H1 (cell line): ENCODE measurements at regions not wholly inside any gene's neighbourhood (a gene's known extent, or its start where the extent isn't known, plus 50 kb on each side); places are given as distances from the start of the nearest gene placed in this dataset.
A peak's percentile ranks its signal among the peaks of the same experiment; 100 is the strongest.

ENCODE experiments used
- CTCF ChIA-PET: fragments of 300-600 bp; sonication (Branson Sonifier 250); formaldehyde crosslinking; loops from one replicate; lab custom pipeline; 2021; ENCODE audit not compliant: partially characterized antibody; lab: Charles Lee
- POLR2A ChIA-PET: fragments of 300-600 bp; sonication (Branson Sonifier 250); formaldehyde crosslinking; loops from one replicate; lab custom pipeline; 2021; ENCODE audit warnings: inconsistent platforms; ENCODE audit not compliant: partially characterized antibody; lab: Charles Lee
- DNase-seq, 2 experiments: peaks; one replicate each; pipeline versions ENCODE4 v3.0.0 to v3.0.0-alpha.2; 2010 to 2022; ENCODE audit warnings: low spot score in 2 of 2, low read depth in 1 of 2, mixed read lengths in 1 of 2
- FAIRE-seq: peaks from 2 replicates; lab custom pipeline; 2011; peaks lifted over from hg19 to GRCh38; lab: Jason Lieb, UNC
- H2AFZ ChIP-seq: 2 replicates; pipeline ENCODE4 v1.8.1; 2012; ENCODE audit warnings: low read length, inconsistent platforms
- H2AK5ac ChIP-seq: 2 replicates; pipeline ENCODE4 v1.6.1; 2013; ENCODE audit warnings: low read depth, low read length
- H2BK120ac ChIP-seq: replicated peaks from 2 replicates; pipeline ENCODE3; 2013; ENCODE audit warnings: low read depth, low read length, inconsistent platforms
- H2BK12ac ChIP-seq: 2 replicates; pipeline ENCODE4 v1.6.1; 2013; ENCODE audit warnings: low read depth, low read length
- H2BK15ac ChIP-seq: 2 replicates; pipeline ENCODE4 v1.6.1; 2013; ENCODE audit warnings: low read length
- H2BK20ac ChIP-seq: 2 replicates; pipeline ENCODE4 v1.6.1; 2013; ENCODE audit warnings: low read length
- H2BK5ac ChIP-seq: 2 replicates; pipeline ENCODE4 v1.6.1; 2013; ENCODE audit warnings: low read depth, low read length
- H3K14ac ChIP-seq: 2 replicates; pipeline ENCODE4 v1.6.1; 2013; ENCODE audit warnings: inconsistent platforms; ENCODE audit not compliant: insufficient read length
- H3K18ac ChIP-seq: 2 replicates; pipeline ENCODE4 v1.6.1; 2013; ENCODE audit warnings: low read length; ENCODE audit errors: extremely low read depth
- H3K23ac ChIP-seq: 2 replicates; pipeline ENCODE4 v1.6.1; 2013; ENCODE audit warnings: inconsistent platforms; ENCODE audit not compliant: insufficient read length
- H3K23me2 ChIP-seq: 2 replicates; pipeline ENCODE4 v1.6.1; 2013; ENCODE audit warnings: low read depth, low read length
- H3K27ac ChIP-seq: 2 replicates; pipeline ENCODE4 v1.6.1; 2011; ENCODE audit warnings: low read depth, low read length, inconsistent platforms
- H3K27me3 ChIP-seq, 4 experiments: replicated peaks in 1 of 4; 1 replicate in 1 of 4; 2 replicates in 3 of 4; pipeline versions ENCODE4 v1.6.1 to v1.8.1; 2011 to 2013; ENCODE audit warnings: low read length in 3 of 4, mild to moderate bottlenecking in 3 of 4, inconsistent platforms in 2 of 4, mixed read lengths in 2 of 4, moderate library complexity in 1 of 4; ENCODE audit not compliant: control insufficient read depth in 3 of 4, insufficient read depth in 3 of 4; ENCODE audit errors: extremely low read depth in 1 of 4
- H3K36me3 ChIP-seq, 4 experiments: 2 replicates each; pipeline versions ENCODE4 v1.6.1 to v1.8.1; 2011 to 2013; ENCODE audit warnings: mild to moderate bottlenecking in 4 of 4, low read length in 3 of 4, moderate library complexity in 2 of 4, control low read depth in 1 of 4, inconsistent platforms in 1 of 4; ENCODE audit not compliant: insufficient read depth in 4 of 4, control insufficient read depth in 2 of 4
- H3K4ac ChIP-seq: replicated peaks from 2 replicates; pipeline ENCODE3; 2013; ENCODE audit warnings: low read length, low read depth, mixed read lengths, inconsistent platforms; ENCODE audit not compliant: insufficient read length
- H3K4me1 ChIP-seq, 4 experiments: replicated peaks in 1 of 4; 1 replicate in 1 of 4; 2 replicates in 3 of 4; pipeline versions ENCODE4 v1.6.1 to v1.8.1; 2011 to 2013; ENCODE audit warnings: low read length in 3 of 4, inconsistent platforms in 2 of 4, mixed read lengths in 1 of 4; ENCODE audit not compliant: insufficient read depth in 4 of 4, control insufficient read depth in 3 of 4
- H3K4me2 ChIP-seq, 2 experiments: 2 replicates each; pipeline versions ENCODE4 v1.6.1 to v1.8.1; 2011 to 2013; ENCODE audit warnings: low read depth in 2 of 2, low read length in 2 of 2, control low read depth in 1 of 2, inconsistent platforms in 1 of 2, mild to moderate bottlenecking in 1 of 2; ENCODE audit not compliant: insufficient read depth in 1 of 2
- H3K4me3 ChIP-seq, 4 experiments: fragments of 200-600, 300-600 bp in 1 of 4; sonication (generic), shearing (Covaris generic), sonication (Bioruptor Twin) in 1 of 4; 2 replicates each; pipeline versions ENCODE4 v1.5.1 to v1.8.1; 2011 to 2016; ENCODE audit warnings: low read length in 4 of 4, low read depth in 3 of 4, control low read depth in 2 of 4, inconsistent platforms in 2 of 4, mild to moderate bottlenecking in 2 of 4, mixed read lengths in 1 of 4, moderate library complexity in 1 of 4; ENCODE audit not compliant: insufficient read depth in 2 of 4; ENCODE audit errors: extremely low read depth in 1 of 4
- H3K56ac ChIP-seq: replicated peaks from 2 replicates; pipeline ENCODE3; 2013; ENCODE audit warnings: low read depth, mild to moderate bottlenecking, mixed read lengths, low read length, inconsistent platforms; ENCODE audit not compliant: insufficient read length
- H3K79me1 ChIP-seq: 2 replicates; pipeline ENCODE4 v1.6.1; 2013; ENCODE audit warnings: low read depth, low read length, control low read depth
- H3K79me2 ChIP-seq, 2 experiments: 2 replicates each; pipeline versions ENCODE4 v1.6.1 to v1.8.1; 2012 to 2013; ENCODE audit warnings: low read length in 2 of 2, mild to moderate bottlenecking in 2 of 2, inconsistent platforms in 1 of 2; ENCODE audit not compliant: insufficient read depth in 2 of 2, control insufficient read depth in 1 of 2
- H3K9ac ChIP-seq, 4 experiments: replicated peaks in 1 of 4; 1 replicate in 1 of 4; 2 replicates in 3 of 4; pipeline versions ENCODE4 v1.6.1 to v1.8.1; 2011 to 2013; ENCODE audit warnings: low read depth in 3 of 4, low read length in 3 of 4, control low read depth in 2 of 4, mild to moderate bottlenecking in 2 of 4, moderate library complexity in 2 of 4, inconsistent platforms in 1 of 4; ENCODE audit errors: extremely low read depth in 1 of 4
- H3K9me3 ChIP-seq, 2 experiments: 2 replicates each; pipeline versions ENCODE4 v1.6.1 to v1.8.1; 2012 to 2013; ENCODE audit warnings: mild to moderate bottlenecking in 2 of 2, moderate library complexity in 2 of 2, control low read depth in 1 of 2, inconsistent platforms in 1 of 2, low read depth in 1 of 2, low read length in 1 of 2, mixed read lengths in 1 of 2; ENCODE audit not compliant: insufficient read depth in 2 of 2
- H4K20me1 ChIP-seq, 2 experiments: replicated peaks in 1 of 2; 2 replicates each; pipeline versions ENCODE3 to v1.8.1; 2011 to 2013; ENCODE audit warnings: inconsistent platforms in 2 of 2, low read length in 2 of 2, mild to moderate bottlenecking in 1 of 2; ENCODE audit not compliant: insufficient read depth in 2 of 2, control insufficient read depth in 1 of 2
- H4K5ac ChIP-seq: 2 replicates; pipeline ENCODE4 v1.6.1; 2013; ENCODE audit warnings: low read length, low read depth, mixed read lengths, inconsistent platforms; ENCODE audit not compliant: insufficient read length
- H4K8ac ChIP-seq: 2 replicates; pipeline ENCODE4 v1.8.0; 2013; ENCODE audit warnings: mild to moderate bottlenecking, moderate library complexity, low read length, inconsistent platforms; ENCODE audit not compliant: insufficient read depth; ENCODE audit errors: extremely low read depth
- H4K91ac ChIP-seq: replicated peaks from 2 replicates; pipeline ENCODE3; 2013; ENCODE audit warnings: low read length, mixed read lengths, inconsistent platforms; ENCODE audit not compliant: insufficient read length
- CHD1 ChIP-seq: IDR thresholded peaks from 2 replicates; pipeline ENCODE4 v1.6.1; 2012; ENCODE audit warnings: low read depth, low read length, improper control_type of control experiment
- RNF2 ChIP-seq: fragments of 200-900, 300-1000 bp; sonication (generic); IDR thresholded peaks from 2 replicates; pipeline ENCODE4 v1.7.1; 2016; ENCODE audit warnings: borderline replicate concordance, low read depth, mild to moderate bottlenecking, antibody characterized with exemption, low read length; ENCODE audit not compliant: poor library complexity, severe bottlenecking; ENCODE audit errors: missing control alignments
- WGBS, 2 experiments: shearing (Covaris generic) in 1 of 2; methylation state at CpG; one replicate each; pipeline versions ENCODE4 v1.1.6 to v1.1.7; 2013 to 2015; ENCODE audit warnings: low lambda C conversion rate in 2 of 2, mixed read lengths in 2 of 2, inconsistent platforms in 1 of 2, low coverage in 1 of 2, missing lambda C conversion rate in 1 of 2; ENCODE audit not compliant: insufficient replicate concordance in 2 of 2, insufficient coverage in 1 of 2, insufficient read length in 1 of 2; ENCODE audit errors: extremely low coverage in 1 of 2, missing lambda C conversion rate in 1 of 2; 5-methylcytosine and 5-hydroxymethylcytosine counted together

- H3K4me2 ChIP-seq, result no peak overlapping the region
- H3K56ac ChIP-seq, result no peak overlapping the region
- no peak overlapping the region for H3K4ac ChIP-seq
- no peak overlapping the region for H3K4me3 ChIP-seq
- H3K14ac ChIP-seq, result no peak overlapping the region
- DNase-seq (no peak), FAIRE-seq (no peak)
- no peaks in the 10 kb centered on the region for H3K79me2 ChIP-seq
- no peaks in the 10 kb centered on the region for H4K20me1 ChIP-seq
- no peak overlapping the region for H2BK12ac ChIP-seq
- H2AFZ ChIP-seq, result peak overlapping the region; percentile 11; the same call in 1 of the 2 replicates
- no peaks in the 10 kb centered on the region for H3K9me3 ChIP-seq
- H3K18ac ChIP-seq, result no peak overlapping the region
- H2AK5ac ChIP-seq, result no peak overlapping the region
- no peak overlapping the region for H2BK5ac ChIP-seq
- no peak overlapping the region for H3K23ac ChIP-seq
- 94% methylated on average over 2 of the region's 2 CpGs; no CpG with 5 or more reads in 1 of the 2 experiments for WGBS, 2 experiments
- H3K27me3 ChIP-seq, result no peaks in the 10 kb centered on the region
- H2BK20ac ChIP-seq, result no peak overlapping the region
- H3K4me1 ChIP-seq, result no peaks in the 10 kb centered on the region
- ChIA-PET CTCF (interaction anchor here (1.2 kb wide), 1 partner anchor 9 kb away, joined by 4 read pairs; no protein-coding TSS in a partner anchor), POLR2A (no interaction called here)
- no peak overlapping the region for H2BK15ac ChIP-seq
- H3K79me1 ChIP-seq, result no peaks in the 10 kb centered on the region
- H3K27ac ChIP-seq, result no peak overlapping the region
- H4K8ac ChIP-seq, result no peak overlapping the region
- no peaks in the 10 kb centered on the region for H3K23me2 ChIP-seq
- no peak overlapping the region for H2BK120ac ChIP-seq
- no peaks in the 10 kb centered on the region for H3K36me3 ChIP-seq
- no peak overlapping the region for H4K5ac ChIP-seq
- H3K9ac ChIP-seq, result no peak overlapping the region
- H4K91ac ChIP-seq, result no peak overlapping the region
- TF ChIP-seq CHD1 (no peak), RNF2 (no peak)
Observed at GRCh38 chr6:88246654-88247053, 80.5 kb upstream of the CNR1 start.
